KMS-11 (cell line): ENCODE measurements at regions not wholly inside any gene's neighbourhood (a gene's known extent, or its start where the extent isn't known, plus 50 kb on each side); places are given as distances from the start of the nearest gene placed in this dataset.

ENCODE experiments used
- H2AFZ ChIP-seq: fragments of 200-600 bp; sonication (generic); 2 replicates; pipeline ENCODE4 v1.6.1; 2016; ENCODE audit warnings: antibody characterized with exemption, mixed run types, low read depth
- H3K27ac ChIP-seq: fragments of 200-600 bp; sonication (generic); 2 replicates; pipeline ENCODE4 v1.6.1; 2016; ENCODE audit warnings: mild to moderate bottlenecking, mixed run types
- H3K27me3 ChIP-seq: fragments of 200-600 bp; sonication (generic); 2 replicates; pipeline ENCODE4 v1.6.1; 2017; ENCODE audit warnings: mild to moderate bottlenecking, low read depth, mixed run types, moderate library complexity; ENCODE audit not compliant: insufficient read depth
- H3K36me3 ChIP-seq: fragments of 200-600 bp; sonication (generic); 2 replicates; pipeline ENCODE4 v1.6.1; 2017; ENCODE audit warnings: mild to moderate bottlenecking, mixed run types; ENCODE audit not compliant: insufficient read depth
- H3K4me1 ChIP-seq: fragments of 200-600 bp; sonication (generic); 2 replicates; pipeline ENCODE4 v1.6.1; 2016; ENCODE audit warnings: mild to moderate bottlenecking, low read depth, mixed run types; ENCODE audit not compliant: poor library complexity, severe bottlenecking
- H3K4me2 ChIP-seq: fragments of 200-600 bp; sonication (generic); 2 replicates; pipeline ENCODE4 v1.7.0; 2016; ENCODE audit warnings: mild to moderate bottlenecking, mixed run types
- H3K4me3 ChIP-seq: fragments of 200-600 bp; sonication (generic); IDR thresholded peaks from 2 replicates; pipeline ENCODE4 v1.6.1; 2017; ENCODE audit warnings: low read depth, low read length, mixed read lengths; ENCODE audit not compliant: insufficient read depth
- H3K79me2 ChIP-seq: fragments of 200-600 bp; sonication (generic); 2 replicates; pipeline ENCODE4 v1.6.1; 2016; ENCODE audit warnings: low read depth, mixed run types; ENCODE audit not compliant: insufficient read depth
- H3K9ac ChIP-seq: fragments of 200-600 bp; sonication (generic); 2 replicates; pipeline ENCODE4 v1.6.1; 2016; ENCODE audit warnings: mild to moderate bottlenecking, mixed run types
- H4K20me1 ChIP-seq: fragments of 200-600 bp; sonication (generic); 2 replicates; pipeline ENCODE4 v1.6.1; 2016; ENCODE audit warnings: mild to moderate bottlenecking, mixed run types; ENCODE audit not compliant: insufficient read depth
- CTCF ChIP-seq: fragments of 200-600 bp; sonication (generic); conservative IDR thresholded peaks from 2 replicates; pipeline ENCODE4 v1.6.1; 2017; ENCODE audit warnings: low read depth, mild to moderate bottlenecking, antibody characterized with exemption, low read length, moderate library complexity, mixed read lengths

GRCh38 chr7:142477079-142477651 lies 219.3 kb upstream of the PRSS58 start:
- Histone ChIP-seq H3K79me2 (no peaks in the 10 kb centered on the region), H3K9ac (no peak overlapping the region), H2AFZ (no peak overlapping the region), H4K20me1 (no peaks in the 10 kb centered on the region), H3K36me3 (no peaks in the 10 kb centered on the region), H3K27me3 (no peaks in the 10 kb centered on the region), H3K4me1 (peaks cover 7% of the 10 kb centered on the region), H3K27ac (no peak overlapping the region), H3K4me3 (no peak overlapping the region), H3K4me2 (no peak overlapping the region)
- TF ChIP-seq CTCF: no peak

GRCh38 chr7:142476077-142476476 lies 218.2 kb upstream of the PRSS58 start:
- no peaks in the 10 kb centered on the region for H4K20me1 ChIP-seq
- no peak for TF ChIP-seq CTCF
- H3K27me3 ChIP-seq: no peaks in the 10 kb centered on the region
- H3K9ac ChIP-seq: no peak overlapping the region
- no peak overlapping the region for H3K27ac ChIP-seq
- no peaks in the 10 kb centered on the region for H3K79me2 ChIP-seq
- H3K4me2 ChIP-seq: no peak overlapping the region
- no peaks in the 10 kb centered on the region for H3K36me3 ChIP-seq
- no peak overlapping the region for H2AFZ ChIP-seq
- H3K4me1 ChIP-seq: peaks cover 7% of the 10 kb centered on the region
- no peak overlapping the region for H3K4me3 ChIP-seq

DNA sequence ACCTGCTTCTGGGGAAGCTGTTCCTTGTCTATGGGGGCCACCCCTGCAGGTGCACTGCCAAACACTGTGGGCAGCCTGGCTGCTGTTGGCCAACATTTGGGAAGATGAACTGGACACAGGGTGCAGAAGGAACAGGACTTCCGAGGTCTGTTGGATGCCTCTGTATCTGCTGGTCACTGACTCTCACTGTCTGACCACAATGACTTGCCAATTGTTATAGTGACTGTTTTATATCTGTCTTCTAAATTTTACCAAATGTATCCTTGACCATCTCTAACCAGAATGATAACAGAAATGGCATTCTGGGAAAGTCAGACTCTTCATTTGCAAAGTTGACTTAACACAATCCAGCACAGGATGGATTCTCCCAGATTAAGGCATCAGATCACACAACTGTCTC lies 214.0 kb upstream of the PRSS58 start:
- no peaks in the 10 kb centered on the region for H3K36me3 ChIP-seq
- no peaks in the 10 kb centered on the region for H3K79me2 ChIP-seq
- no peaks in the 10 kb centered on the region for H3K4me1 ChIP-seq
- H2AFZ ChIP-seq: no peak overlapping the region
- no peaks in the 10 kb centered on the region for H4K20me1 ChIP-seq
- TF ChIP-seq CTCF: no peak
- H3K27ac ChIP-seq: no peak overlapping the region
- H3K9ac ChIP-seq: no peak overlapping the region
- H3K27me3 ChIP-seq: no peaks in the 10 kb centered on the region
- H3K4me3 ChIP-seq: no peak overlapping the region
- no peak overlapping the region for H3K4me2 ChIP-seq

- Histone ChIP-seq H3K27me3 (no peaks in the 10 kb centered on the region), H3K79me2 (no peaks in the 10 kb centered on the region), H3K4me1 (no peaks in the 10 kb centered on the region), H4K20me1 (no peaks in the 10 kb centered on the region), H2AFZ (no peak overlapping the region), H3K4me2 (no peak overlapping the region), H3K9ac (no peak overlapping the region), H3K4me3 (no peak overlapping the region), H3K27ac (no peak overlapping the region), H3K36me3 (no peaks in the 10 kb centered on the region)
- no peak for TF ChIP-seq CTCF
Measured at GRCh38 chr7:142470544-142470830, 212.6 kb upstream of the PRSS58 start.
